ENCODE measurements at regions not wholly inside any gene's neighbourhood (a gene's known extent, or its start where the extent isn't known, plus 50 kb on each side); places are given as distances from the start of the nearest gene placed in this dataset.
"Not testable (repeated sequence)": the region's sequence is repeated elsewhere in the genome, so short reads cannot be mapped to it uniquely, and the experiment has no call there.

- H3K36me3 Mint-ChIP-seq (ENCODE audit: low read depth): no peaks in the 10 kb centered on the region
- H3K4me3 Mint-ChIP-seq: no peak overlapping the region
- H3K4me1 Mint-ChIP-seq (ENCODE audit: low read depth): no peaks in the 10 kb centered on the region
- H3K27ac Mint-ChIP-seq: no peak overlapping the region
- DNase-seq (ENCODE audit: low spot score): no peak
- peaks cover 16% of the 10 kb centered on the region for H3K9me3 Mint-ChIP-seq
- intact Hi-C loops (cut with micrococcal nuclease): no loop called here
- no peaks in the 10 kb centered on the region for H3K27me3 Mint-ChIP-seq (ENCODE audit: insufficient read depth)
Observed at GRCh38 chr5:25489834-25490538, 845.2 kb upstream of the CDH10 start.

DNA sequence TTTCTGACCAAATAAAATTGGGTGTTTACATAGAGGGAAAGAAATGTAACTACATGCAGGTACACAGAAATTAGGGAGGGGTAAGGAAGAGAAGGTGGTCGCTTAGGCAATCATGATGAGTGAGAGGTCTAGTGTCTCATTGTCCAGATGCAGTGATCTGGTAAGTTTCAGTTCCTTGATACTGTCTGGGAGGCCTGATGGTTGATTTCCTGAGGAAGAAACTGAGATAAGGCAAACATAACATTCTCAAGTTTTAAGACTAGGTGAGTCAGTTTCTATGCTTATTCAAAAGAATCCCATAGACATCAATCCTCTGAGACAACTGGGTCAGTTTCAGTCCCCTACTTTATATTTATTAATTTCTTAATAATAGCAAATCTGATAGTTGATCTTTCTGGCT lies 843.3 kb upstream of the CDH10 start:
- H3K27me3 Mint-ChIP-seq (ENCODE audit: insufficient read depth): no peaks in the 10 kb centered on the region
- intact Hi-C loops (cut with micrococcal nuclease): no loop called here
- H3K9me3 Mint-ChIP-seq: peaks cover 19% of the 10 kb centered on the region
- H3K4me3 Mint-ChIP-seq: no peak overlapping the region
- no peaks in the 10 kb centered on the region for H3K36me3 Mint-ChIP-seq (ENCODE audit: low read depth)
- no peak for DNase-seq (ENCODE audit: low spot score)
- no peak overlapping the region for H3K27ac Mint-ChIP-seq
- H3K4me1 Mint-ChIP-seq (ENCODE audit: low read depth): no peaks in the 10 kb centered on the region

DNA sequence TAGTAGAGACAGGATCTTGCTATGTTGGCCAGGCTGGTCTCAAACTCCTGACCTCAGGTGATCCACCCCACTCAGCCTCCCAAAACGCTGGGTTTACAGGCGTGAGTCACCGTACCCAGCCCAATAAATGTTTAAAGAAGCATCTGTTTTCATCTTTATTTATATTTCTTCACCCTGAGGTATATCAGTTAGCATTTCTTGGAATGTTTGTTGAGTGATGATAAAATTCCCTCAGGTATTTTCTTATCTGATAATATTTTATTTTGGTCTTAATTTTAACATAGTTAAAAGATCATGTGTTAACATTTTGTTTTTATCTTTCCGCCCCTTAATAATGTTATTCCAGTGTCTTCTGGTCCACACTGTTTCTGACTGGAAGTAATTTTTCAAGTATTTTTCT lies 839.6 kb upstream of the CDH10 start:
- DNase-seq (ENCODE audit: low spot score): no peak
- intact Hi-C loops (cut with micrococcal nuclease): no loop called here
- H3K27me3 Mint-ChIP-seq (ENCODE audit: insufficient read depth): no peaks in the 10 kb centered on the region
- H3K27ac Mint-ChIP-seq: no peak overlapping the region
- peaks cover 19% of the 10 kb centered on the region for H3K9me3 Mint-ChIP-seq
- no peaks in the 10 kb centered on the region for H3K4me1 Mint-ChIP-seq (ENCODE audit: low read depth)
- H3K4me3 Mint-ChIP-seq: no peak overlapping the region
- no peaks in the 10 kb centered on the region for H3K36me3 Mint-ChIP-seq (ENCODE audit: low read depth)

DNA sequence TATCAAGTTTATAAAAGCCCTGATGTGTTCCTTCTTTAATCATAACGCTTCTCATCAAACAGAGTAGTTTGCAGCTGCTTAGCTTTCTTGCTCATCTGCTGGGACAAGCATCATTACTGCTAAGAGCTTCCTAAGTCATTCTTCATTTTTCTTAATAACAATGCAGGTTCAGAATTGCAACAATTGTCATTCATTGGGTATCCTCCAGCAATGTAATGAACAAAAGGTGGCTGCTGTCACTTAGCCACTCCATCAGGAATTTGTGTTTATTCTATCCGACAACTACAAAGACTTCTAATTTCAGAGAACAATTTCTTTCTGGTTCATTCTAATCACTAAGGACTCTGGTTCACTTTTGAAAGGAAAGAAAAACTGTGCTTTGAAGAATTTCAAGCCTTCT lies 836.7 kb upstream of the CDH10 start:
- no peaks in the 10 kb centered on the region for H3K4me1 Mint-ChIP-seq (ENCODE audit: low read depth)
- intact Hi-C loops (cut with micrococcal nuclease): no loop called here

DNA sequence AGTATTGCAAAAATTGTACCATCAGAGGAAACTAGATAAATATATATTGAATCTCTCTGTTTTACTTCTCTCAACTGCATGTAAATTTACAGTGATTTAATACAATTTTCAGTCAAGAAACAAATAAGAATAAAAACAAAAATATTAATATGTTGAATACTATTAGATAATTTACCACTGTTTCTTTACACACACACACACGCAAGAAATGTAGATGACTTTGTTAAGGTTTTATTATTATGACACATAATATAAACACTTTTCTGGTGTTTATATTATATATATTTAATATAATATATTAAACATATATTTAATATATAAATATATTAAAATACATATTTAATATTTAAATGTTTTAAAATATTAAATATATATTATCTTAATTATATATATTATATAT lies 814.3 kb upstream of the CDH10 start:
- Mint-ChIP-seq H3K4me1 (ENCODE audit: low read depth) (no peaks in the 10 kb centered on the region), H3K27me3 (ENCODE audit: insufficient read depth) (no peaks in the 10 kb centered on the region), H3K27ac (no peak overlapping the region), H3K9me3 (peaks cover 9% of the 10 kb centered on the region), H3K36me3 (ENCODE audit: low read depth) (no peaks in the 10 kb centered on the region), H3K4me3 (no peak overlapping the region)
- DNase-seq (ENCODE audit: low spot score): no peak
- intact Hi-C loops (cut with micrococcal nuclease): no loop called here

More for the DNA sequence above, 836.7 kb upstream of the CDH10 start:
- Mint-ChIP-seq H3K36me3 (ENCODE audit: low read depth) (no peaks in the 10 kb centered on the region), H3K9me3 (peaks cover 12% of the 10 kb centered on the region), H3K4me3 (no peak overlapping the region), H3K27ac (no peak overlapping the region), H3K27me3 (ENCODE audit: insufficient read depth) (no peaks in the 10 kb centered on the region)
- no peak for DNase-seq (ENCODE audit: low spot score)

GRCh38 chr5:25458628-25459027 lies 813.9 kb upstream of the CDH10 start:
- H3K9me3 Mint-ChIP-seq: peaks cover 9% of the 10 kb centered on the region
- DNase-seq (ENCODE audit: low spot score): no peak
- H3K27ac Mint-ChIP-seq: no peak overlapping the region
- no peaks in the 10 kb centered on the region for H3K4me1 Mint-ChIP-seq (ENCODE audit: low read depth)
- no peaks in the 10 kb centered on the region for H3K36me3 Mint-ChIP-seq (ENCODE audit: low read depth)
- no peaks in the 10 kb centered on the region for H3K27me3 Mint-ChIP-seq (ENCODE audit: insufficient read depth)
- intact Hi-C loops (cut with micrococcal nuclease): no loop called here
- H3K4me3 Mint-ChIP-seq: no peak overlapping the region

GRCh38 chr5:25453500-25453899 lies 808.7 kb upstream of the CDH10 start:
- intact Hi-C loops (cut with micrococcal nuclease): no loop called here
- Mint-ChIP-seq H3K9me3 (peaks cover 7% of the 10 kb centered on the region), H3K4me1 (ENCODE audit: low read depth) (no peaks in the 10 kb centered on the region)

GRCh38 chr5:25451294-25451693 lies 806.5 kb upstream of the CDH10 start:
- Mint-ChIP-seq H3K9me3 (peaks cover 4% of the 10 kb centered on the region), H3K36me3 (ENCODE audit: low read depth) (no peaks in the 10 kb centered on the region), H3K4me1 (ENCODE audit: low read depth) (no peaks in the 10 kb centered on the region), H3K27me3 (ENCODE audit: insufficient read depth) (no peaks in the 10 kb centered on the region), H3K4me3 (no peak overlapping the region), H3K27ac (no peak overlapping the region)
- no peak for DNase-seq (ENCODE audit: low spot score)
- intact Hi-C loops (cut with micrococcal nuclease): no loop called here

More at GRCh38 chr5:25453500-25453899, 808.7 kb upstream of the CDH10 start:
- H3K27ac Mint-ChIP-seq: no peak overlapping the region
- H3K4me3 Mint-ChIP-seq: no peak overlapping the region
- no peaks in the 10 kb centered on the region for H3K36me3 Mint-ChIP-seq (ENCODE audit: low read depth)
- H3K27me3 Mint-ChIP-seq (ENCODE audit: insufficient read depth): no peaks in the 10 kb centered on the region
- no peak for DNase-seq (ENCODE audit: low spot score)

GRCh38 chr5:25448646-25449045 lies 803.9 kb upstream of the CDH10 start:
- Mint-ChIP-seq H3K27ac (no peak overlapping the region), H3K4me1 (ENCODE audit: low read depth) (no peaks in the 10 kb centered on the region), H3K9me3 (peaks cover 16% of the 10 kb centered on the region), H3K4me3 (no peak overlapping the region), H3K27me3 (ENCODE audit: insufficient read depth) (no peaks in the 10 kb centered on the region), H3K36me3 (ENCODE audit: low read depth) (no peaks in the 10 kb centered on the region)
- no peak for DNase-seq (ENCODE audit: low spot score)
- intact Hi-C loops (cut with micrococcal nuclease): no loop called here

DNA sequence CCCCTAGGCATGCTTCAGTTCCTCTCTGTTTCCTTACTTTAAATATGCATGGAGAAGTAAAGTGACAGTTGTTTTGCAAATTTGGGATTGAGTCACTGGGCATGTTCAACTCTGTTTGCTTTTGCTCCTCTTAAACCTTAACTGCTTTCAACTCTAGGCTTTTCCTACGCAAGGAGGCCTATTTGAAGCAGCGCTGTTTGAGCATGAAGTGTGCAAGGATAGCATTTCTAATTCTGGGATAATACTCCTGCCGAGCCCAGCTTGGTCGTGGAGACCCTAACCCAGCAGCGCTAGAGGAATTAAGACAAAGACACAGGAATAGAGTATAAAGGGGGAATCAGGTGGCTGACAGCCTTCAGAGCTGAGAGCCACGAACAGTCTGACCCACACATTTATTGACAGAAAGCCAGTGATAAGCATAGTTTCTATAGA lies 803.4 kb upstream of the CDH10 start:
- H3K36me3 Mint-ChIP-seq (ENCODE audit: low read depth): no peaks in the 10 kb centered on the region
- intact Hi-C loops (cut with micrococcal nuclease): no loop called here
- no peak overlapping the region for H3K4me3 Mint-ChIP-seq
- peaks cover 16% of the 10 kb centered on the region for H3K9me3 Mint-ChIP-seq
- H3K4me1 Mint-ChIP-seq (ENCODE audit: low read depth): no peaks in the 10 kb centered on the region
- H3K27ac Mint-ChIP-seq: no peak overlapping the region
- no peak for DNase-seq (ENCODE audit: low spot score)
- no peaks in the 10 kb centered on the region for H3K27me3 Mint-ChIP-seq (ENCODE audit: insufficient read depth)

DNA sequence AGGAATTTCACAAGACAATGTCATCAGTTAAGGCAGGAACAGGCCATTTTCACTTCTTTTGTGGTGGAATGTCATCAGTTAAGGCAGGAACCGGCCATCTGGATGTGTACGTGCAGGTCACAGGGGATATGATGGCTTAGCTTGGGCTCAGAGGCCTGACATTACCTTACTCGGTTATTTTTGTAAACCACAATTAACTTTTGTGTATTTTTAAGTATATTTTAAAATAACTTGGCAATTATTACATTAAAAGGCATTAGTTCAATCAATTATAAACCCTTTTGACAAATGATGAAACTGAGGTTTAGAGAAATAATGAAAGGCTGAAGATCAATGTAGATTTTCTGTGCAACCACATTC lies 801.3 kb upstream of the CDH10 start:
- H3K4me1 Mint-ChIP-seq (ENCODE audit: low read depth); intact Hi-C loops (cut with micrococcal nuclease); H3K36me3 Mint-ChIP-seq (ENCODE audit: low read depth); DNase-seq (ENCODE audit: low spot score); H3K27me3 Mint-ChIP-seq (ENCODE audit: insufficient read depth); H3K4me3 Mint-ChIP-seq; H3K27ac Mint-ChIP-seq: not testable (repeated sequence)
- H3K9me3 Mint-ChIP-seq: peaks cover 16% of the 10 kb centered on the region

DNA sequence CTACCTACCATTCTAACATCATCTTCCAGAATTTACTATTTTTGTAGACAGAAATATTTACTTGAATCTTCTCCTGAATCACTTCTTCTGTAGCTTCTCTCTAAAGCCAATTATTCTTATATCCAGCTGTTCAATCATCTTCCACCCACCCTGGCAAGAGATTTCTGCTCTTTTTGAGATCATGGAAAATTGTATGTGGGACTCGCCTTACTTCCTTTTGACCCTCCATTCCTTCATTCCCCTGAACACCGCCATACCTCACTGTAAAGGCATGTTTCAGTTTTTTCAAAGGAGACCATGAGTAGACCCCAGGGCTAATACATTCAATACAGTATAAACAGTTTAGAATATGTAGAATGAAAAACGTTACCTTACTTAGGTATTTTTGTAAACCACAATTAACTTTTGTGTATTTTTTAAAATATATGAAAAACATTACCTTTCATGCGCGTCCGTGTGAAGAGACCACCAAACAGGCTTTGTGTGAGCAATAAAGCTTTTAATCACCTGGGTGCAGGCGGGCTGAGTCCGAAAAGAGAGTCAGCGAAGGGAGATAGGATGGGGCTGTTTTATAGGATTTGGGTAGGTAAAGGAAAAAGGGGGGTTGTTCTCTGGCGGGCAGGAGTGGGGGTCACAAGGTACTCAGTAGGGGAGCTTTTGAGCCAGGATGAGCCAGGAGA lies 800.7 kb upstream of the CDH10 start:
- H3K9me3 Mint-ChIP-seq: peaks cover 19% of the 10 kb centered on the region
- H3K27ac Mint-ChIP-seq; H3K4me1 Mint-ChIP-seq (ENCODE audit: low read depth); H3K36me3 Mint-ChIP-seq (ENCODE audit: low read depth); DNase-seq (ENCODE audit: low spot score); H3K27me3 Mint-ChIP-seq (ENCODE audit: insufficient read depth); H3K4me3 Mint-ChIP-seq; intact Hi-C loops (cut with micrococcal nuclease): not testable (repeated sequence)

DNA sequence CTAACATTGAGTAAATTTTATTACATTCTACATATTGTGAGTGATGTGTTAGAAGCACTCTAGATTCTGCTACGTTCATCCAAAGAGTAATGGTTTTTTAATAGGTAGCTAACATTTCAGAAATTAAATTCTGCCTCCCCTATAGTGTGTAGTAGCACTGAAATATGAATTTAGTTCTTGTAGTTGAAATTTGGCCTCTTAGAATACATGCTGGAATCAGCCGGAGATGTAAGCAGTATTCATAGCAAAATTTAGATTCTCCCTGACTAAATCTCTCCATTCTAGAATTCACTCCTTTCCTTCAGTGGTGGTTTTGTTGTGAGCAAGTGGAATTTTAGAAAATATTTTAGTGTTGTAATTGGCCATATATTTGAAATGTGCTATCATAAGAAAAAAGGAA lies 799.9 kb upstream of the CDH10 start:
- intact Hi-C loops (cut with micrococcal nuclease): no loop called here
- Mint-ChIP-seq H3K4me3 (no peak overlapping the region), H3K36me3 (ENCODE audit: low read depth) (no peaks in the 10 kb centered on the region), H3K4me1 (ENCODE audit: low read depth) (no peaks in the 10 kb centered on the region), H3K27me3 (ENCODE audit: insufficient read depth) (no peaks in the 10 kb centered on the region), H3K27ac (no peak overlapping the region), H3K9me3 (peaks cover 19% of the 10 kb centered on the region)
- DNase-seq (ENCODE audit: low spot score): no peak

Data from activated T-helper 1 cell treated with anti-CD3 and anti-CD28 coated beads, Interleukin-12 subunit alpha, Interleukin-12 subunit beta, Interleukin-2, Interleukin-4 antibody, amounts not matched to agents 30 ng/mL and 10 ng/mL and 1 ng/mL, durations not matched to agents 14 hours and 24 hours and 36 hours (primary cell).